Loucy (cell line): ENCODE measurements at regions not wholly inside any gene's neighbourhood (a gene's known extent, or its start where the extent isn't known, plus 50 kb on each side); places are given as distances from the start of the nearest gene placed in this dataset.

Source experiments
- CTCF ChIP-seq: fragments of 200-600 bp; sonication (generic); conservative IDR thresholded peaks from 2 replicates; pipeline ENCODE4 v1.5.1; 2014; ENCODE audit warnings: mild to moderate bottlenecking, antibody characterized with exemption, low read length
- EZH2phosphoT487 ChIP-seq: fragments of 200-600 bp; IDR thresholded peaks from 2 replicates; pipeline ENCODE4 v1.6.1; 2018; ENCODE audit warnings: antibody characterized with exemption, mild to moderate bottlenecking, moderate library complexity, borderline replicate concordance

GRCh38 chr20:41854765-41855164 lies 236.6 kb upstream of the CHD6 start:
- TF ChIP-seq CTCF (no peak), EZH2phosphoT487 (no peak)
